Skeletal muscle tissue (tissue), 3 donors: ENCODE measurements at regions not wholly inside any gene's neighbourhood (a gene's known extent, or its start where the extent isn't known, plus 50 kb on each side); places are given as distances from the start of the nearest gene placed in this dataset.

Experiments
- H3K27ac ChIP-seq: one replicate; pipeline ENCODE4 v1.7.0; 2013; ENCODE audit warnings: mild to moderate bottlenecking, low read depth, low read length, inconsistent platforms
- H3K27me3 ChIP-seq, 3 donors: one replicate each; pipeline ENCODE4 v1.7.0; 2013; ENCODE audit warnings: low read length in 3 of 3; ENCODE audit not compliant: control insufficient read depth in 3 of 3, insufficient read depth in 3 of 3
- H3K36me3 ChIP-seq, 3 donors: one replicate each; pipeline ENCODE4 v1.7.0; 2013; ENCODE audit warnings: low read length in 3 of 3; ENCODE audit not compliant: control insufficient read depth in 3 of 3, insufficient read depth in 3 of 3
- H3K4me1 ChIP-seq, 3 donors: one replicate each; pipeline ENCODE4 v1.7.0; 2013; ENCODE audit warnings: low read length in 3 of 3, mild to moderate bottlenecking in 3 of 3; ENCODE audit not compliant: control insufficient read depth in 3 of 3, insufficient read depth in 3 of 3
- H3K4me3 ChIP-seq, 3 donors: one replicate each; pipeline ENCODE4 v1.7.0; 2013; ENCODE audit warnings: low read length in 3 of 3
- H3K9ac ChIP-seq, 3 donors: one replicate each; pipeline ENCODE4 v1.7.0; 2013; ENCODE audit warnings: low read length in 3 of 3, mild to moderate bottlenecking in 3 of 3, moderate library complexity in 2 of 3, low read depth in 1 of 3
- H3K9me3 ChIP-seq, 3 donors: one replicate each; pipeline ENCODE4 v1.7.0; 2013; ENCODE audit warnings: low read length in 3 of 3; ENCODE audit not compliant: control insufficient read depth in 3 of 3
- donor health status: Osteomylitis.

DNA sequence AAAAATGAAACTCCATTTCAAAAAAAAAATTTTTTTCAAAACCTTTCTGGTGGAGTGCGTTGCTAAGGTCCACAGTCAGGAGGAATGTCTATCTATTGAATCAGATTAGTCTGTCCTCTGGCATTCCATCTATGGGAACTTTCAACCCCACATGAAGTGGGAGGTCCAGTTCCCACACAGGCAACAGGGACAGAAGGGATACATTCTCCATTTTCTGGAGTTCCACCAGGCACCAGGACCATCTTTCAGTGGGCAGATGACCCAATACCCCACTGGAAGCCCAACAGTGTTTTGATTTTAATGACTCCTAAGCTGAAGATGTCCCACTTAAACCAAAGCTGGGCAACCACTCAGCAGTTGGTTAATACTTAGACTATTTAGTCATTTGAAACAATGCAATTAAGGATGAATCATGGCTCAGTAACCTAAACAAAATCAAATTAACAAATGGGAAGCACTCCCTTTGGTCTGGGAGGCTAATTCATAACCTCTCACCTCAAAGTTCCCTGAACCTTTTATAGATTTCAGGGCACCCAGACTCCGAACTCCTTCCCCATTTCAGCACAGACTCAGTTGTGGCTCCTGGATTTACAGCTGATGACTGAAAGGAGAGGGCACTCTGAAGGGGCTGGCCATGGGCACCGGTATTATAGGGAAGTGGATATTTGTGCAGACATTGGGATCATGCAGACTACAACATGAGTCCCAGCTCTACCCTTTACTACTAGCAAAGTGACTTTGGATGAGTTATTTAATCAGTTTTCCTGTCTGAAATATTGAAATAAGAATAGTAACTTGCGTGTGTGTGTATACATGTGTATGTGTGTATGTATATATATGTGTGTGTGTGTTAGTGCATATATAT lies 264.3 kb upstream of the LRTM1 start:
- Histone ChIP-seq H3K36me3 (no peaks in the 10 kb centered on the region), H3K4me1 (no peaks in the 10 kb centered on the region), H3K9me3 (no peaks in the 10 kb centered on the region), H3K27ac (no peak overlapping the region), H3K9ac (no peak overlapping the region), H3K27me3 (peaks cover 0 to 2% (median 0%) of the 10 kb centered on the region in 3 donors), H3K4me3 (no peak overlapping the region)

DNA sequence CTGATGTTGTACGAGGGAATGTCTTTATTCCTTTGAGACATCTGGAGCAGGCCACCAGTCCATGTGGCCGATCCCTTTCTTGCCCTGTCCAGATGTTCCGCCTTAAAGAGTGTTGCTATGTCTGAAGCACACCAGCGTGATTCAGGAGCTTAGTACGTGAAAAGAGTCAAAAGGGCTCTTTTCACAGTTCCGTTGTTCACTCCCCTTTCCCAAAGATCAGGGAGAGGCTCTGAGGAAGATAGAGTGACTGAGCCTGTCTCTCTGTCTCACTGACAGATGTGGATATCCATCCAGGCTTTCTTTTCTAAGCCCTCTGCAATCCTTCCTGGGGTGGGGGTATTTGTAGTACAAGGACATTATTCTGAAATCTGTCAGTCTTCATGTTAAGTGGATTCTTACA lies 262.5 kb upstream of the LRTM1 start:
- Histone ChIP-seq H3K9ac (no peak overlapping the region), H3K9me3 (no peaks in the 10 kb centered on the region), H3K27me3 (peaks cover 0 to 2% (median 0%) of the 10 kb centered on the region in 3 donors), H3K4me1 (no peaks in the 10 kb centered on the region), H3K36me3 (no peaks in the 10 kb centered on the region), H3K27ac (no peak overlapping the region), H3K4me3 (no peak overlapping the region)

DNA sequence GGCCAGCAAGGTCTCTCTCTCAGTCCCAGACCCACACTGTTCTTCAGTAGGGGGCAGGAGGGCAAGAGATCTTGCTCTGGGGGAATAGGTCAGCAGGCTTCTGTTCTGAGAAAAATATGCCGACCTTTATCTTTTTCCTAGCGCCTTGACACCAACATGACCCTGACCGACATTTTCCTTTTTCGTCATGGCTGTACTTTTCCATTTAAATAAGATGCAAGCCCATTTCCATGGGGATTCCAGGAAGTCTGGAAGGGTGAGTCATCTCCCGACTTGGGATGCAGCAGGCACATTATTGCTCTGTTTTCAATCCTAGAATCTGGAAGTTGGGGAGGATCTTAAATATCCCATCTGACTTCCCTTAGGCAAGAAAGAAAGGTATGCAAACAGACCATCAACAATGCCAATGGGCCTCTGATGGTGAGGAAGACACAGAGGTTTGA lies 261.5 kb upstream of the LRTM1 start:
- H3K36me3 ChIP-seq = no peaks in the 10 kb centered on the region
- no peaks in the 10 kb centered on the region for H3K4me1 ChIP-seq
- H3K27ac ChIP-seq = no peak overlapping the region
- H3K9ac ChIP-seq = no peak overlapping the region
- H3K9me3 ChIP-seq = no peaks in the 10 kb centered on the region
- peaks cover 0 to 2% (median 0%) of the 10 kb centered on the region in 3 donors for H3K27me3 ChIP-seq
- no peak overlapping the region for H3K4me3 ChIP-seq

DNA sequence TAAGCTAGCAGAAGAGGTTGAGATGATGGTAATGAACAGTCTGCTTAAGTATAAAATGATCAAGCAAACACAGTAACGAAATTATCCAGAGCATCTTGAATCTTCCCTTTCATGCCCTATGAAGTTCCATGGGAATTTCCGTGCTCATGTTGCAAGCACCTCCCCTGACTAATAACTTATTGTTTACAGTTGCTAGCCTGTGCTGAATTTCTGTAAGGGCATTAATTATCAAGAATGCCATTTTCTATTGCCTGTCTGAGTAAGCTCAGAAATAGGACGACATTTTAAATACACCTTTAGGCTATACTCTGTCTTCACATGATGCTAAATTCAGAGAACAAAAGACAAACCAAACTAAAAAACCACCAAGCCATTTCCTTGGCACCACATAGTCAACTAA lies 257.5 kb upstream of the LRTM1 start:
- no peak overlapping the region for H3K4me3 ChIP-seq
- H3K9ac ChIP-seq = no peak overlapping the region
- no peak overlapping the region for H3K27ac ChIP-seq
- H3K4me1 ChIP-seq = no peaks in the 10 kb centered on the region
- no peaks in the 10 kb centered on the region for H3K9me3 ChIP-seq
- no peaks in the 10 kb centered on the region for H3K36me3 ChIP-seq
- H3K27me3 ChIP-seq = no peaks in the 10 kb centered on the region

DNA sequence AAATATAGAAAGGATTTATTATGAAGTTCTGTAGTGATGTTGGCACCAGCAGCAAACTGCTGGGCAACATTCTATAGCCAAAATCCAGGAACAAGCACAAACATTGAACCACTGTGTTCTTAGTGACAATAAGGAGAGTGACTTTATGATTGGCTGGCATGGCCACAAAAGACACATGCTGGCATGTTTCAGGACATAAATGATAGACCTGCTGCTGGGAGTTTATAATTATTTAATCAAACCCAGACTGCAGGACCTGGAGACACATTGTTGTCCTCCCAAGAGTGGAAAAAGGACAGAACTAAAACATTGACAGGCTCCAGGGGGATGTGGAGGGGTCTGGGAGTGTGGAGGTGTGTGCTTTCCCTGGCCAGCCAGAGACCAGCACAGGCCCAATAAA lies 255.3 kb upstream of the LRTM1 start:
- Histone ChIP-seq H3K27ac (no peak overlapping the region), H3K36me3 (no peaks in the 10 kb centered on the region), H3K27me3 (no peaks in the 10 kb centered on the region), H3K9ac (no peak overlapping the region), H3K9me3 (no peaks in the 10 kb centered on the region), H3K4me3 (no peak overlapping the region), H3K4me1 (no peaks in the 10 kb centered on the region)

DNA sequence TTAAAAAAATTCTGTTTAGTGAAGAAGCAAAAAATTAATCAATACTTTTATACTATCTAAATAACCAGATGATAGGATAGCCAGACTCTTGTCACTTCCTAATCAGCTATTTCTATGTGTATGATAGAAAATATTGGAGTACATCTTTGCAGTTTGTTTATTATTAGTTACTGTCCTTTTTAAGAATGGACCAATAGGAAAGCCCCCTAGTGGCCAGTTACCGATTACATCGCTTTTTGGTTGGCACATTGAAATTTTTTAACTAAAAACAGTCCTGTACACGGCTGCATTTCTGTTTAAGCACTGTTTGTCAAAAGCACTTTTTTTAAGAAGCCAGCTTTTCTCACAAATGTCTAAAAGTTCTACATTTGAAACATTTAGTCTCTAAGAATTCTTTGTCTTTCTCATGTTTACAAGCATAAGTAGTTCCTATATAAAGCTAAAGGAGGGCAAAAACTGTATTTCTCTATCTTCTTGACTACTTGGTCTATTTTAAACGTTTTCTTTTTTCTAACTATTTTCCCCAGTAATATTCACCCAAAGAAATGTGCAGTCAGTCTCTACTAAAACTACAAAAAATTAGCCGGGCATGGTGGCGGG lies 253.2 kb upstream of the LRTM1 start:
- H3K27me3 ChIP-seq = no peaks in the 10 kb centered on the region
- H3K4me3 ChIP-seq = no peak overlapping the region
- no peaks in the 10 kb centered on the region for H3K36me3 ChIP-seq
- H3K27ac ChIP-seq = no peak overlapping the region
- H3K4me1 ChIP-seq = no peaks in the 10 kb centered on the region
- no peaks in the 10 kb centered on the region for H3K9me3 ChIP-seq
- no peak overlapping the region for H3K9ac ChIP-seq

DNA sequence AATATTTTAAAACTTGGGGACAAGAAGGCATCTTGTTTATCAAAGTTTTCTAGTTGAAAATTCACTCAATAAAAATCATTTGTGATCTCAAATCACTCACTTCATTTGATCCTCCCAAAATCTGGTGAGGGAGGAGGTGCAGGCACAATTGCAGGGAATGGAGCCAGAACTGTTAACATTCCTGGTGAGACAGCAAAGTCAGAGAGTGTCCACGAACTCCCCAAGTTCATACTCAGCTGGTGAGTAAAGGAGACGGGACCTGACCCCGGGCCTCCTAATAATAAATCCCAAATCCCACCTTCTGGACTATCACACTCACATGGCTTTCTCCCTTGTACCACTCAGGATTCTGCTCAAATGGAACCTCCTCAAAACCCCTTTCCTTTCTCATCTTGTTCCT lies 252.3 kb upstream of the LRTM1 start:
- no peaks in the 10 kb centered on the region for H3K4me1 ChIP-seq
- no peak overlapping the region for H3K27ac ChIP-seq

DNA sequence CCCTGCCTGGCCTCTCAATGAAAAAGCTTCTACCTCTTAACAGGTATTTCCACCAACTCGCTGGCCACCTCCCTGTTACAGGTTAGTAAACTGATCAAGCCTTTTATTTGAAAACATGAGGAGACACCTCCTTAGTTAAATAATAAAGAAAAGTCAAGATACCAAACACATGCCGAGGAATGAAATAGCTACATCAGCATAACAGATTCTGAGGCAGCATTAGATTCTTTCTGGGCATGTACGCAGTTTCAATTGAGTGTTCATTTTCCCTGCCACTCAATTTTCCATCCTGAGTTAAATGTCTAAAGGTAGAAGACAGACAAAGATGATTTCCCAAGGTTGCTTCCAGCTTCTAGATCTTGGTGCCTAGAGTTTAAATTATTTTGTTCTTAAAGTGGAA lies 250.5 kb upstream of the LRTM1 start:
- Histone ChIP-seq H3K4me1 (peaks cover 0 to 3% (median 0%) of the 10 kb centered on the region in 3 donors), H3K27ac (no peak overlapping the region), H3K4me3 (no peak overlapping the region), H3K27me3 (no peaks in the 10 kb centered on the region), H3K36me3 (no peaks in the 10 kb centered on the region), H3K9me3 (no peaks in the 10 kb centered on the region), H3K9ac (no peak overlapping the region)

More for the DNA sequence above, 252.3 kb upstream of the LRTM1 start:
- H3K9me3 ChIP-seq = no peaks in the 10 kb centered on the region
- no peak overlapping the region for H3K9ac ChIP-seq
- H3K36me3 ChIP-seq = no peaks in the 10 kb centered on the region
- no peaks in the 10 kb centered on the region for H3K27me3 ChIP-seq
- H3K4me3 ChIP-seq = no peak overlapping the region

DNA sequence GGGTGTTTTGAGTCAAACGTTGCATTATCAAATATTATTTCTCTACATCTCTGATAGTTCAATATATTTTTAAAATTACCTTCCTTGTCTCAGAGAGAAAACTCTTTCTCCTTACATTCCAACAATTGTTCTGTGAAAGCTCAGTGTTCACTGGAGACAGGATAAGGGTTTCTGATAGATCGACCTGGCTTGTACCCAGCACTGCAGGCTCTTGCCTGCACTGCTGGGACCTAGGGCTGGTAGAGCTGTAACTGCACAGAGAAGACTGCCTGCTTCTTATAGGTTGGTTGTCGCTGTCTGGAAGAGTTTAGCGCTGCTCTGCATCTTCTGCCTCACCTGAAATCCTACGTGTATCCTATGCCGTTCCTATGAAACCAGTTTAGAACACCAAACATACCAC lies 249.9 kb upstream of the LRTM1 start:
- Histone ChIP-seq H3K27ac (no peak overlapping the region), H3K4me1 (peaks cover 0 to 3% (median 0%) of the 10 kb centered on the region in 3 donors), H3K36me3 (no peaks in the 10 kb centered on the region), H3K9me3 (no peaks in the 10 kb centered on the region), H3K4me3 (no peak overlapping the region), H3K27me3 (no peaks in the 10 kb centered on the region), H3K9ac (no peak overlapping the region)

DNA sequence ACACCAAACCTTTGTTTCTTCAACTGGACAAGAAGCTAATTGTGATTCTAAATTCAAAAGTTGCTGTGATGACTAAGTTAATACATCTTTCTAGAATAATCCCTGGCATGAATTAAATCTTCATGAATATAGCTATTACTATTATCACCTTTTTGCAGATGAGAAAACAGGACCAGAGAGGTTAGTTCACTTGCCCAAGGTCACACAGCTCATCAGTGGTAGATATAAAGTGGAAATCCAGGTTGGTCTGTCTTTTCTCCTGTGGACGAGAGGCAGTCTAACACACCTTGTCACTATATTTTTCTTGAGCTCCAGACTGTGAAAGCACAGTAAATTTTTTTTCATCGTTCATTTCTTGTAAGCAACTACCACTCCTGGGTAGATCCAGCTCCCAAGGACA lies 247.6 kb upstream of the LRTM1 start:
- H3K27me3 ChIP-seq = no peaks in the 10 kb centered on the region
- H3K4me3 ChIP-seq = no peak overlapping the region
- no peak overlapping the region for H3K27ac ChIP-seq
- no peaks in the 10 kb centered on the region for H3K9me3 ChIP-seq
- H3K9ac ChIP-seq = no peak overlapping the region
- peaks cover 0 to 3% (median 0%) of the 10 kb centered on the region in 3 donors for H3K4me1 ChIP-seq
- H3K36me3 ChIP-seq = no peaks in the 10 kb centered on the region
